Tibial nerve (tissue), 3 donors: ENCODE measurements at regions not wholly inside any gene's neighbourhood (a gene's known extent, or its start where the extent isn't known, plus 50 kb on each side); places are given as distances from the start of the nearest gene placed in this dataset.

ENCODE experiments used
- CTCF ChIP-seq, 5 experiments: fragments of 200-600 bp in 3 of 5; fragments of 450-650 bp in 2 of 5; sonication (generic) in 3 of 5; IDR thresholded peaks; one replicate each; pipeline ENCODE4 v1.5.1; 2016 to 2019; ENCODE audit warnings: antibody characterized with exemption in 5 of 5, mild to moderate bottlenecking in 3 of 5, moderate library complexity in 2 of 5
- POLR2A ChIP-seq, 2 donors: fragments of 450-650 bp; IDR thresholded peaks; one replicate each; pipeline ENCODE4 v1.6.1; 2017; ENCODE audit warnings: antibody characterized with exemption in 2 of 2, mild to moderate bottlenecking in 2 of 2, moderate library complexity in 2 of 2

- TF ChIP-seq CTCF (IDR thresholded peaks at IDR 0.05) (no peak), POLR2A (IDR thresholded peaks at IDR 0.05) (no peak)
These were observed 476.1 kb upstream of the CITED2 start for GRCh38 chr6:139850512-139850911.
